ENCODE measurements at regions not wholly inside any gene's neighbourhood (a gene's known extent, or its start where the extent isn't known, plus 50 kb on each side); places are given as distances from the start of the nearest gene placed in this dataset.

DNA sequence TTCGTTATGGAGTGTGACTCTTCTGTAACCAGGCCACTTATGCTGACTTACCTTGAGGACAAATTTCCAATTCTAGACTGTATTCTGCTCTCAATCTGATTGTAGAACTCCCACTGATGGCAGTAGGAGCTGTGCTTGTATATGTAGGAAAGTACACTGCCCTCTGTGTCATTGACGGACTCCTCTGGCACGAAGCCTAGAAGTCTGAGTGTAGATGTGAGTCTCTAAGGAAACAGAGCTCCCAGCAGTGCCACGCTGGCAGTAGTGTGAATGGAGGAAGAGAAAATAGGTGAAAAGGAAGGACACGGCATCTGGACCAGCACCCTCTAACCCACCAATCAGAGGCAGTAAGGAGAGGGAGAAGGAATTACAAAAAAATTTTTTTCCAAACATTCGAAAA, 130.4 kb upstream of the ADGRL2 start:
- Histone ChIP-seq H3K4me3 (no peak overlapping the region), H3K4me1 (peaks cover 0 to 23% of the 10 kb centered on the region in 2 donors), H3K27me3 (no peaks in the 10 kb centered on the region), H3K27ac (peak overlapping the region; percentile 2 to 67), H3K36me3 (no peaks in the 10 kb centered on the region), H3K9me3 (no peaks in the 10 kb centered on the region)
- TF ChIP-seq, protein P1, sequence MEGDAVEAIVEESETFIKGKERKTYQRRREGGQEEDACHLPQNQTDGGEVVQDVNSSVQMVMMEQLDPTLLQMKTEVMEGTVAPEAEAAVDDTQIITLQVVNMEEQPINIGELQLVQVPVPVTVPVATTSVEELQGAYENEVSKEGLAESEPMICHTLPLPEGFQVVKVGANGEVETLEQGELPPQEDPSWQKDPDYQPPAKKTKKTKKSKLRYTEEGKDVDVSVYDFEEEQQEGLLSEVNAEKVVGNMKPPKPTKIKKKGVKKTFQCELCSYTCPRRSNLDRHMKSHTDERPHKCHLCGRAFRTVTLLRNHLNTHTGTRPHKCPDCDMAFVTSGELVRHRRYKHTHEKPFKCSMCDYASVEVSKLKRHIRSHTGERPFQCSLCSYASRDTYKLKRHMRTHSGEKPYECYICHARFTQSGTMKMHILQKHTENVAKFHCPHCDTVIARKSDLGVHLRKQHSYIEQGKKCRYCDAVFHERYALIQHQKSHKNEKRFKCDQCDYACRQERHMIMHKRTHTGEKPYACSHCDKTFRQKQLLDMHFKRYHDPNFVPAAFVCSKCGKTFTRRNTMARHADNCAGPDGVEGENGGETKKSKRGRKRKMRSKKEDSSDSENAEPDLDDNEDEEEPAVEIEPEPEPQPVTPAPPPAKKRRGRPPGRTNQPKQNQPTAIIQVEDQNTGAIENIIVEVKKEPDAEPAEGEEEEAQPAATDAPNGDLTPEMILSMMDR (IDR thresholded peaks at IDR 0.05) = no peak
- DNase-seq (ENCODE audit: low spot score) = peak; percentile 80

DNA sequence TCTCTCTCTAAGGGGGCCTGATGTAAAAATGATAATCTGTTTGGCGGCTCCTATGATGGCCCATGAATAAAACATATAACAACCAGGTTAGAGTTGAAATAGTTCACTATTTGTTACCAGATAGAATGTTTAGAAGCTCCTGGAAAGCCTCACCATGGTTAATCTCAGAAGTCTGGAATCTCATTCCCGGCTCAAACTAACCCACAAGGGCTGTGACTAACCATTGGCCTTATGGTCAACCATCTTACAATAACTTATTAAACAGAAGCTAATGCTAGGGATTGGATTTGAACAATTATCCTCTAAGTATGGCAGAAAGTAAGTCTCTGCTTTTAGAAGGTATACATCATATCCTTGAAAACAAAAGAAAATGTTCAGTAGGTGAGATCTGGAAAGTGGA, 134.1 kb upstream of the ADGRL2 start:
- Histone ChIP-seq H3K27ac (no peak overlapping the region), H3K4me1 (peaks cover 0 to 23% of the 10 kb centered on the region in 2 donors), H3K9me3 (no peaks in the 10 kb centered on the region), H3K4me3 (no peak overlapping the region), H3K27me3 (no peaks in the 10 kb centered on the region), H3K36me3 (no peaks in the 10 kb centered on the region)
- TF ChIP-seq, protein P1 (IDR thresholded peaks at IDR 0.05) = no peak
- DNase-seq (ENCODE audit: low spot score) = no peak

DNA sequence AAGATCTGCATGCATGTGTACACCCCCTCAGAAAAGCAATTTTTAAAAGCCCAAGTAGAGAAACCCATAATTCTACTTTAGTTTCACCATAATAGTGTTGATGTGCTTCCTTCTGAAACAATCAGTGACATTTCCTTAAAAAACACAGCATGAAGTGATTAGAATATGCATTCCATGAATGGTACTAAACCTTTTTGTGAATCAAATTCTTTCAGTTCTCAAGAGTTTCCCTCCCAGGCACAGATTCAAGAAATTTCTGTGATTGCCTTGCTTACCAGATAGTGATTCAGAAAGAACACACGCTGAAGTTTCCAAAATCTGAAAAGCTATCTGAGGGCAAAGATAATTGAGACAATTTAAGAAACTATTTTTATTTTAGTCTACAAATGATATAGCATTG, 136.4 kb upstream of the ADGRL2 start:
- no peaks in the 10 kb centered on the region for H3K27me3 ChIP-seq
- no peak overlapping the region for H3K4me3 ChIP-seq
- no peaks in the 10 kb centered on the region for H3K36me3 ChIP-seq
- no peak overlapping the region for H3K27ac ChIP-seq
- H3K9me3 ChIP-seq = no peaks in the 10 kb centered on the region
- DNase-seq (ENCODE audit: low spot score) = no peak
- TF ChIP-seq, protein P1 (IDR thresholded peaks at IDR 0.05) = no peak
- H3K4me1 ChIP-seq = peaks cover 0 to 8% of the 10 kb centered on the region in 2 donors

DNA sequence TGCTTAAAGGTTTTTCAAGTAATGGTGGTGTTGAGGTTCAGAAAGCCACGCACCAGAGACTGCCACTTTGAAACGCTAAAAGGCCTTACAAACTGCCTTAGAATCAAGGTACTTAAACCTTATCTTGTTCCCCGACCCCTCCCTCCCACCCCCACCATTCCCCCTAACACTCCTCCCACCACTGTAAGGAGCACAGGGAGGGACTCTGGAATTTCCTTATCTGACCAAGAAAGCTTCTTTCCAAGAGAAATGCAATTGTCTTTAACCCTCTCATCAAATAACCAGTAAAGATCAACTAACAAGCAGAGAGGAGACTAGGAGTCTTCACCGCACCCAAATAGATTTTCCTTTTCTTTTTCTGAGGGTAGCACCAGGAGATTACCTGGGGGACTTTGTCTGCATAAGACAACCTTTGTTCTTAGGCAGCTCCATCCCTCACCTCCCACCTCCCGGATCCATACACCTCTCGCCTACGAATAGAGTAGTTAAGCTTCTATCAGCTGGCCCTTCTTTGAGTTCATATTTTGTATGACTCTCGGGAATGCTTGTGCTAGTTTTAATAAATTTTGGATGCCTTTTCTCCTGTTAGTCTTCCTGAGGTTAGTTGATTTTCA, 137.7 kb upstream of the ADGRL2 start:
- no peaks in the 10 kb centered on the region for H3K9me3 ChIP-seq
- peaks cover 0 to 8% of the 10 kb centered on the region in 2 donors for H3K4me1 ChIP-seq
- H3K27me3 ChIP-seq = no peaks in the 10 kb centered on the region
- no peak for DNase-seq (ENCODE audit: low spot score)
- H3K36me3 ChIP-seq = no peaks in the 10 kb centered on the region
- no peak overlapping the region for H3K4me3 ChIP-seq
- H3K27ac ChIP-seq = no peak overlapping the region
- TF ChIP-seq, protein P1 (IDR thresholded peaks at IDR 0.05) = no peak

DNA sequence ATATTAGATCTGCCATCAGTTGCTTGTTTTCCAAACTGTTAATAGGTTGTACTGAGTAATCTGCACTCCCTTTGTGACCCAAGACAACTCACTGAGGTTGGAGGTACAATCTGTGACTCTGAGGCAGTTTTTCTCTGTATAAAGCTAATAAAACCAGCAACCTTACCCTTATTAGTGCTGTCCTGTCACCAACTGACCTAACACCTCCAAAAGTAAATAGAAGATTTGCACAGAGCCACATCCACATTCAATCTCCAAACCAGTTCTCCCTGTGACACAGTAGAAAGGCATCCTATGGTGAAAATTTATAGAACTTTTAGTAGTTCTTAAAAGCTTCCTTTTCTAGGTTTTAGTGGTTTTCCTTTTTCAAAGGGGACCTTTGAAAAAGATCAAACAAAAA, 140.4 kb upstream of the ADGRL2 start:
- no peaks in the 10 kb centered on the region for H3K27me3 ChIP-seq
- DNase-seq (ENCODE audit: low spot score) = no peak
- H3K27ac ChIP-seq = no peak overlapping the region

More for the DNA sequence above, 140.4 kb upstream of the ADGRL2 start:
- Histone ChIP-seq H3K4me3 (no peak overlapping the region), H3K4me1 (no peaks in the 10 kb centered on the region), H3K9me3 (no peaks in the 10 kb centered on the region), H3K36me3 (no peaks in the 10 kb centered on the region)
- TF ChIP-seq, protein P1 (IDR thresholded peaks at IDR 0.05) = no peak

Measured in right atrium auricular region (tissue), 2 donors.